RWPE1 (cell line): ENCODE measurements at regions not wholly inside any gene's neighbourhood (a gene's known extent, or its start where the extent isn't known, plus 50 kb on each side); places are given as distances from the start of the nearest gene placed in this dataset.
"Not testable (repeated sequence)": the region's sequence is repeated elsewhere in the genome, so short reads cannot be mapped to it uniquely, and the experiment has no call there.

ENCODE experiments used
- CTCF ChIA-PET: fragments of 350-600 bp; sonication (Branson Sonifier 250); formaldehyde crosslinking; extraction: SDS; loops from one replicate; lab custom pipeline; 2021; lab: Yijun Ruan, JAX
- POLR2A ChIA-PET: fragments of 400-600 bp; formaldehyde crosslinking; extraction: SDS; loops from one replicate; lab custom pipeline; 2020; ENCODE audit warnings: antibody characterized with exemption; ENCODE audit not compliant: low non-redundant PET; lab: Yijun Ruan, JAX
- DNase-seq: peaks from one replicate; pipeline ENCODE4 v3.0.0; 2012; ENCODE audit warnings: low spot score
- H3K27ac ChIP-seq: fragments of 450-650 bp; 2 replicates; pipeline ENCODE4 v1.5.1; 2017
- CTCF ChIP-seq: fragments of 450-650 bp; conservative IDR thresholded peaks from 2 replicates; pipeline ENCODE4 v1.5.1; 2017; ENCODE audit warnings: low read depth, mild to moderate bottlenecking

GRCh38 chr4:169899295-169899694 is 126.9 kb downstream of the MFAP3L start:
- ChIA-PET CTCF (no interaction called here), POLR2A (no interaction called here)
- DNase-seq = peak; percentile 46
- no peak for TF ChIP-seq CTCF
- no peak overlapping the region for H3K27ac ChIP-seq

GRCh38 chr4:169898095-169898494 is 128.1 kb downstream of the MFAP3L start:
- no peak overlapping the region for H3K27ac ChIP-seq
- POLR2A ChIA-PET = no interaction called here

GRCh38 chr4:169894767-169895166 is 131.4 kb downstream of the MFAP3L start:
- DNase-seq, CTCF ChIA-PET, H3K27ac ChIP-seq, POLR2A ChIA-PET: not testable (repeated sequence)

More at GRCh38 chr4:169898095-169898494, 128.1 kb downstream of the MFAP3L start:
- DNase-seq = no peak
- no peak for TF ChIP-seq CTCF
- CTCF ChIA-PET = no interaction called here

- ChIA-PET CTCF (no interaction called here), POLR2A (no interaction called here)
- no peak for DNase-seq
- TF ChIP-seq CTCF = no peak
- H3K27ac ChIP-seq = no peak overlapping the region
These were observed 128.1 kb upstream of the HPF1 start for GRCh38 chr4:169885893-169886292.

GRCh38 chr4:169881769-169882168 is 124.0 kb upstream of the HPF1 start:
- TF ChIP-seq CTCF = no peak
- H3K27ac ChIP-seq = no peak overlapping the region
- POLR2A ChIA-PET = no interaction called here
- DNase-seq = no peak
- CTCF ChIA-PET = no interaction called here

GRCh38 chr4:169870507-169870906 is 112.8 kb upstream of the HPF1 start:
- ChIA-PET CTCF (no interaction called here), POLR2A (no interaction called here)
- no peak for TF ChIP-seq CTCF
- no peak overlapping the region for H3K27ac ChIP-seq
- DNase-seq = no peak

GRCh38 chr4:169869490-169869889 is 111.7 kb upstream of the HPF1 start:
- no peak for TF ChIP-seq CTCF
- no peak for DNase-seq
- CTCF ChIA-PET = interaction anchor here (1.0 kb wide), 1 partner anchor 59 kb away, joined by 6 read pairs; no protein-coding TSS in a partner anchor
- POLR2A ChIA-PET = no interaction called here
- H3K27ac ChIP-seq = no peak overlapping the region
